ENCODE measurements at regions not wholly inside any gene's neighbourhood (a gene's known extent, or its start where the extent isn't known, plus 50 kb on each side); places are given as distances from the start of the nearest gene placed in this dataset.
A peak's percentile ranks its signal among the peaks of the same experiment; 100 is the strongest.
"Not testable (repeated sequence)": the region's sequence is repeated elsewhere in the genome, so short reads cannot be mapped to it uniquely, and the experiment has no call there.

- TF ChIP-seq MLLT1 (IDR thresholded peaks at IDR 0.05) (no peak), TBL1XR1 (IDR thresholded peaks at IDR 0.05; ENCODE audit: low read depth, low read length) (no peak), MEF2A (IDR thresholded peaks at IDR 0.05; ENCODE audit: insufficient read depth, low read depth, low read length) (0 out of 2 replicates have a peak, but pooled peaks have one; percentile 27), SRF (IDR thresholded peaks at IDR 0.05; ENCODE audit: low read depth in 2 of 2, low read length in 2 of 2) (no peak), NFIC (IDR thresholded peaks at IDR 0.05; ENCODE audit: low read depth, low read length) (peak; percentile 69)
These were observed 261.1 kb downstream of the GATA3 start (continued) for GRCh38 chr10:8315619-8316021.

- no peak for FAIRE-seq
These were observed 261.8 kb downstream of the GATA3 start for GRCh38 chr10:8316284-8316683.

GRCh38 chr10:8318429-8318828, 263.9 kb downstream of the GATA3 start:
- POLR2A ChIA-PET; in situ Hi-C loops (cut with MboI); RAD21 ChIA-PET (ENCODE audit: unreplicated experiment); H3K4me1 ChIP-seq (ENCODE audit: control insufficient read depth, insufficient read depth, low read length); H3K9ac ChIP-seq (ENCODE audit: control insufficient read depth, insufficient read depth, low read length); FAIRE-seq; H3K4me3 ChIP-seq; ATAC-seq; intact Hi-C loops (cut with micrococcal nuclease; ENCODE audit: unreplicated experiment); H3K27me3 ChIP-seq (replicated peaks in 1 of 2; ENCODE audit: control insufficient read depth in 2 of 2, insufficient read depth in 2 of 2, low read length in 1 of 2); H3K27ac ChIP-seq (ENCODE audit: control insufficient read depth, insufficient read depth); H3K36me3 ChIP-seq (ENCODE audit: control insufficient read depth in 2 of 2, insufficient read depth in 2 of 2, low read length in 1 of 2); H3K9me3 ChIP-seq (replicated peaks; ENCODE audit: control insufficient read depth, insufficient read depth, low read length); SMC1A ChIA-PET (ENCODE audit: uncharacterized antibody, unreplicated experiment); H3K4me2 ChIP-seq (ENCODE audit: control insufficient read depth, insufficient read depth); H4K20me1 ChIP-seq (ENCODE audit: control insufficient read depth, insufficient read depth); BruUV-seq (replicated peaks); DNase-seq (ENCODE audit: low read depth, low spot score); H2AFZ ChIP-seq (ENCODE audit: control insufficient read depth, low read depth, low read length); CTCF ChIA-PET; H3K79me2 ChIP-seq (ENCODE audit: control insufficient read depth, insufficient read depth, low read length): not testable (repeated sequence)
- 63% methylated on average over 2 of the region's 3 CpGs for WGBS (ENCODE audit: insufficient coverage, insufficient replicate concordance, low lambda C conversion rate, missing lambda C conversion rate)

More at GRCh38 chr10:8316284-8316683, 261.8 kb downstream of the GATA3 start:
- Histone ChIP-seq H3K9me3 (replicated peaks; ENCODE audit: control insufficient read depth, insufficient read depth, low read length) (no peaks in the 10 kb centered on the region), H2AFZ (ENCODE audit: control insufficient read depth, low read depth, low read length) (no peak overlapping the region), H3K36me3 (ENCODE audit: control insufficient read depth in 2 of 2, insufficient read depth in 2 of 2, low read length in 1 of 2) (no peaks in the 10 kb centered on the region), H3K4me1 (ENCODE audit: control insufficient read depth, insufficient read depth, low read length) (no peaks in the 10 kb centered on the region), H3K4me3 (no peak overlapping the region), H3K79me2 (ENCODE audit: control insufficient read depth, insufficient read depth, low read length) (no peaks in the 10 kb centered on the region), H3K27ac (ENCODE audit: control insufficient read depth, insufficient read depth) (no peak overlapping the region), H3K27me3 (replicated peaks in 1 of 2; ENCODE audit: control insufficient read depth in 2 of 2, insufficient read depth in 2 of 2, low read length in 1 of 2) (no peaks in the 10 kb centered on the region), H3K4me2 (ENCODE audit: control insufficient read depth, insufficient read depth) (no peak overlapping the region), H3K9ac (ENCODE audit: control insufficient read depth, insufficient read depth, low read length) (no peak overlapping the region), H4K20me1 (ENCODE audit: control insufficient read depth, insufficient read depth) (no peaks in the 10 kb centered on the region)
- intact Hi-C loops (cut with micrococcal nuclease; ENCODE audit: unreplicated experiment) (no loop called here), in situ Hi-C loops (cut with MboI) (no loop called here)
- WGBS (ENCODE audit: insufficient coverage, insufficient replicate concordance, low lambda C conversion rate, missing lambda C conversion rate): 34% methylated on average over 6 of the region's 6 CpGs
- ChIA-PET RAD21 (ENCODE audit: unreplicated experiment) (no interaction called here), CTCF (interaction anchor here (0.8 to 1.1 kb wide), 2 partner anchors 14 to 616 kb away, joined by 3 read pairs; no protein-coding TSS in a partner anchor), POLR2A (no interaction called here), SMC1A (ENCODE audit: uncharacterized antibody, unreplicated experiment) (no interaction called here)
- BruUV-seq (replicated peaks): no TSS peak
- ATAC-seq (no peak), DNase-seq (ENCODE audit: low read depth, low spot score) (no peak)
- TF ChIP-seq EGR1 (IDR thresholded peaks at IDR 0.05; ENCODE audit: borderline replicate concordance in 1 of 2, low read depth in 2 of 2, low read length in 2 of 2) (no peak), CREB1 (IDR thresholded peaks at IDR 0.05; ENCODE audit: low read depth) (no peak), RELB (IDR thresholded peaks at IDR 0.05; ENCODE audit: low read depth) (no peak), ZNF24 (IDR thresholded peaks at IDR 0.05) (no peak), SIX5 (IDR thresholded peaks at IDR 0.05; ENCODE audit: low read depth, low read length, severe bottlenecking) (no peak), ZNF207 (IDR thresholded peaks at IDR 0.05; ENCODE audit: borderline replicate concordance) (no peak)
